Astrocyte (in vitro differentiated cells and primary cell): ENCODE measurements at regions not wholly inside any gene's neighbourhood (a gene's known extent, or its start where the extent isn't known, plus 50 kb on each side); places are given as distances from the start of the nearest gene placed in this dataset.

Experiments
- DNase-seq: peaks from one replicate; pipeline ENCODE4 v3.0.0-alpha.2; 2010; ENCODE audit warnings: low read depth
- FAIRE-seq: peaks from 2 replicates; lab custom pipeline; 2011; peaks lifted over from hg19 to GRCh38; lab: Jason Lieb, UNC
- H2AFZ ChIP-seq: 2 replicates; pipeline ENCODE4 v1.6.0; 2012; ENCODE audit warnings: low read depth, low read length, inconsistent platforms
- H3K27ac ChIP-seq: 2 replicates; pipeline ENCODE4 v1.5.1; 2011; ENCODE audit warnings: low read depth, low read length, inconsistent platforms
- H3K27me3 ChIP-seq: 2 replicates; pipeline ENCODE4 v1.6.0; 2011; ENCODE audit warnings: low read length, inconsistent platforms; ENCODE audit not compliant: insufficient read depth
- H3K36me3 ChIP-seq: 2 replicates; pipeline ENCODE4 v1.5.1; 2011; ENCODE audit warnings: low read length, inconsistent platforms; ENCODE audit not compliant: insufficient read depth
- H3K4me1 ChIP-seq: 2 replicates; pipeline ENCODE4 v1.5.1; 2011; ENCODE audit warnings: low read length, inconsistent platforms; ENCODE audit not compliant: insufficient read depth
- H3K4me2 ChIP-seq: 2 replicates; pipeline ENCODE4 v1.6.0; 2012; ENCODE audit warnings: low read length, inconsistent platforms
- H3K4me3 ChIP-seq: 2 replicates; pipeline ENCODE4 v1.5.1; 2011; ENCODE audit warnings: low read depth, mild to moderate bottlenecking, low read length, inconsistent platforms; ENCODE audit not compliant: insufficient read depth
- H3K79me2 ChIP-seq: 2 replicates; pipeline ENCODE4 v1.6.0; 2012; ENCODE audit warnings: mild to moderate bottlenecking, low read length, inconsistent platforms; ENCODE audit not compliant: insufficient read depth
- H3K9ac ChIP-seq: 2 replicates; pipeline ENCODE4 v1.6.0; 2012; ENCODE audit warnings: mild to moderate bottlenecking, low read length, inconsistent platforms
- H3K9me3 ChIP-seq: 2 replicates; pipeline ENCODE4 v1.5.1; 2012; ENCODE audit warnings: low read depth, mild to moderate bottlenecking, low read length, inconsistent platforms; ENCODE audit not compliant: insufficient read depth
- H4K20me1 ChIP-seq: 2 replicates; pipeline ENCODE4 v1.6.0; 2012; ENCODE audit warnings: low read length, inconsistent platforms; ENCODE audit not compliant: insufficient read depth
- H3K27ac Mint-ChIP-seq: one replicate; pipeline ENCODE4 v1.8.0; 2021; ENCODE audit warnings: mild to moderate bottlenecking, mixed read lengths; ENCODE audit not compliant: unreplicated experiment
- H3K27me3 Mint-ChIP-seq: one replicate; pipeline ENCODE4 v1.8.0; 2021; ENCODE audit warnings: low read depth, mixed read lengths; ENCODE audit not compliant: unreplicated experiment
- H3K36me3 Mint-ChIP-seq: one replicate; pipeline ENCODE4 v1.8.0; 2021; ENCODE audit warnings: low read depth, mixed read lengths; ENCODE audit not compliant: unreplicated experiment
- H3K4me1 Mint-ChIP-seq: one replicate; pipeline ENCODE4 v1.8.0; 2021; ENCODE audit warnings: low read depth, mixed read lengths; ENCODE audit not compliant: unreplicated experiment
- H3K4me3 Mint-ChIP-seq: one replicate; pipeline ENCODE4 v1.8.0; 2021; ENCODE audit warnings: mild to moderate bottlenecking, moderate library complexity, mixed read lengths; ENCODE audit not compliant: unreplicated experiment
- H3K9me3 Mint-ChIP-seq: one replicate; pipeline ENCODE4 v1.8.0; 2021; ENCODE audit warnings: mild to moderate bottlenecking, mixed read lengths; ENCODE audit not compliant: unreplicated experiment
- CTCF ChIP-seq: IDR thresholded peaks from 2 replicates; pipeline ENCODE4 v1.5.1; 2011; ENCODE audit warnings: low read depth, mild to moderate bottlenecking, inconsistent platforms, low read length, moderate library complexity; ENCODE audit not compliant: insufficient read depth
- EZH2 ChIP-seq: IDR thresholded peaks from 2 replicates; pipeline ENCODE4 v1.6.1; 2012; ENCODE audit warnings: mild to moderate bottlenecking, low read length, inconsistent platforms; ENCODE audit not compliant: insufficient read depth

GRCh38 chr22:22155146-22155545, 89.4 kb upstream of the VPREB1 start:
- Mint-ChIP-seq H3K9me3 (peaks cover 7% of the 10 kb centered on the region), H3K4me3 (no peak overlapping the region), H3K36me3 (no peaks in the 10 kb centered on the region), H3K27ac (no peak overlapping the region), H3K4me1 (no peaks in the 10 kb centered on the region), H3K27me3 (peaks cover 61% of the 10 kb centered on the region)
- H3K36me3 ChIP-seq: no peaks in the 10 kb centered on the region
- no peak for DNase-seq
- H3K4me3 ChIP-seq: no peak overlapping the region
- TF ChIP-seq CTCF (no peak), EZH2 (no peak)
- H3K4me2 ChIP-seq: no peak overlapping the region
- H3K27me3 ChIP-seq: peaks cover 30% of the 10 kb centered on the region
- H3K9ac ChIP-seq: no peak overlapping the region
- no peak for FAIRE-seq
- H3K9me3 ChIP-seq: no peaks in the 10 kb centered on the region
- no peaks in the 10 kb centered on the region for H3K79me2 ChIP-seq
- H3K4me1 ChIP-seq: no peaks in the 10 kb centered on the region
- H4K20me1 ChIP-seq: no peaks in the 10 kb centered on the region
- H3K27ac ChIP-seq: no peak overlapping the region
- H2AFZ ChIP-seq: no peak overlapping the region

- no peak overlapping the region for H3K4me2 ChIP-seq
- no peaks in the 10 kb centered on the region for H3K4me1 ChIP-seq
- H3K9ac ChIP-seq: no peak overlapping the region
- no peaks in the 10 kb centered on the region for H3K79me2 ChIP-seq
- H3K9me3 ChIP-seq: no peaks in the 10 kb centered on the region
- no peak overlapping the region for H3K27ac ChIP-seq
- FAIRE-seq: no peak
- Mint-ChIP-seq H3K27ac (no peak overlapping the region), H3K27me3 (peaks cover 62% of the 10 kb centered on the region), H3K4me3 (no peak overlapping the region), H3K9me3 (no peaks in the 10 kb centered on the region), H3K36me3 (no peaks in the 10 kb centered on the region), H3K4me1 (no peaks in the 10 kb centered on the region)
- DNase-seq: no peak
- no peaks in the 10 kb centered on the region for H3K36me3 ChIP-seq
- no peak overlapping the region for H2AFZ ChIP-seq
- TF ChIP-seq CTCF: no peak
- TF ChIP-seq EZH2: no peak
- no peaks in the 10 kb centered on the region for H4K20me1 ChIP-seq
- peaks cover 31% of the 10 kb centered on the region for H3K27me3 ChIP-seq
- no peak overlapping the region for H3K4me3 ChIP-seq
Observed at GRCh38 chr22:22154040-22154439, 90.5 kb upstream of the VPREB1 start.

GRCh38 chr22:22151308-22151707, 93.3 kb upstream of the VPREB1 start:
- Histone ChIP-seq H3K36me3 (no peaks in the 10 kb centered on the region), H3K27ac (no peak overlapping the region), H2AFZ (no peak overlapping the region), H3K9me3 (no peaks in the 10 kb centered on the region), H3K4me3 (no peak overlapping the region), H3K79me2 (no peaks in the 10 kb centered on the region), H4K20me1 (no peaks in the 10 kb centered on the region), H3K4me1 (no peaks in the 10 kb centered on the region), H3K27me3 (peaks cover 28% of the 10 kb centered on the region), H3K4me2 (no peak overlapping the region), H3K9ac (no peak overlapping the region)
- Mint-ChIP-seq H3K36me3 (no peaks in the 10 kb centered on the region), H3K27me3 (peaks cover 76% of the 10 kb centered on the region), H3K4me1 (no peaks in the 10 kb centered on the region), H3K4me3 (no peak overlapping the region), H3K27ac (no peak overlapping the region), H3K9me3 (no peaks in the 10 kb centered on the region)
- FAIRE-seq: no peak
- TF ChIP-seq EZH2 (no peak), CTCF (no peak)
- no peak for DNase-seq
